PFSK-1 (cell line): ENCODE measurements at regions not wholly inside any gene's neighbourhood (a gene's known extent, or its start where the extent isn't known, plus 50 kb on each side); places are given as distances from the start of the nearest gene placed in this dataset.

Source experiments
- FOXP2 ChIP-seq: optimal IDR thresholded peaks from 2 replicates; pipeline ENCODE3; 2011; ENCODE audit warnings: borderline replicate concordance, control low read depth, inconsistent platforms; ENCODE audit not compliant: insufficient read depth; ENCODE audit errors: extremely low read length, extremely low read depth
- POLR2AphosphoS5 ChIP-seq: IDR thresholded peaks from 2 replicates; pipeline ENCODE4 v1.6.1; 2012; ENCODE audit warnings: low read depth, mild to moderate bottlenecking, control low read depth, low read length, moderate library complexity
- SIN3A ChIP-seq: IDR thresholded peaks from 2 replicates; pipeline ENCODE4 v1.6.1; 2012; ENCODE audit warnings: mild to moderate bottlenecking, low read length, moderate library complexity, borderline replicate concordance; ENCODE audit not compliant: insufficient read depth
- TAF1 ChIP-seq: IDR thresholded peaks from 2 replicates; pipeline ENCODE4 v1.6.1; 2012; ENCODE audit warnings: low read length, control low read depth, borderline replicate concordance; ENCODE audit not compliant: insufficient read depth
- TF ChIP-seq, protein P1 (sequence below), 2 experiments: IDR thresholded peaks; 2 replicates each; pipeline versions ENCODE4 v1.6.1 to v1.8.0; 2011 to 2012; ENCODE audit warnings: low read depth in 2 of 2, low read length in 2 of 2, control low read depth in 1 of 2, inconsistent platforms in 1 of 2, mild to moderate bottlenecking in 1 of 2, moderate library complexity in 1 of 2; ENCODE audit not compliant: insufficient read depth in 1 of 2

DNA sequence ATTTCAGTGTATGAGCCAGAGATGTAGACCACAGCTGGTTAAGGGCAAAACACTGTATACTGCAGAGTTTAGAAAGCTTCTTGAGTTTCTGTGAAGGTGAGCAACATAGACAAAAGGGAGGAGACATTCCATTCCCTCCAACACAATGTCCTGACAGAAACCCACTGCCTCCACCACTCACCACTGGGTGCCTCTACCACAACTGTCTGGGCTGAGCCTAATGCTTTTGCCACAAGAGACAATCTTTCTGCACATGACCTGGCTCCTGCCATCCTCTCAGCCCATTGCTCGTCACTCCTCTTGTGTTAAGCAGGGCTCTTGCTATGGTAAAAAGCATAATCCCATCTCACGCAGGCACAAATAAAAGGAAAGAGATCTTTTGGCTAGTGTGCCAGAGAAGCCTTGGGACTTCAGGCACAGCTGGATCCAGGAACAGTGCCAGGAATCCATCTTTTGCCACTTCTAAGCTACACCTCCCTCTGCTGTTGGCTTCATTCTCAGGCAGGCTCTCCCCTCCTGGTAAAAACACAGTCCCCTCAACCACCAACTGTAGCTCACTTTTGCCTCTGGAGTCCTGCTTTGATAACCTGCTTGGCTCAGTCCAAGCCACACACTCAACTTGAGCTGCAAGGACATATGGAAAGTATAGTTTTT is 140.6 kb upstream of the PRR20G start:
- TF ChIP-seq SIN3A (no peak), FOXP2 (no peak), POLR2AphosphoS5 (no peak), TAF1 (no peak)
- TF ChIP-seq, protein P1, sequence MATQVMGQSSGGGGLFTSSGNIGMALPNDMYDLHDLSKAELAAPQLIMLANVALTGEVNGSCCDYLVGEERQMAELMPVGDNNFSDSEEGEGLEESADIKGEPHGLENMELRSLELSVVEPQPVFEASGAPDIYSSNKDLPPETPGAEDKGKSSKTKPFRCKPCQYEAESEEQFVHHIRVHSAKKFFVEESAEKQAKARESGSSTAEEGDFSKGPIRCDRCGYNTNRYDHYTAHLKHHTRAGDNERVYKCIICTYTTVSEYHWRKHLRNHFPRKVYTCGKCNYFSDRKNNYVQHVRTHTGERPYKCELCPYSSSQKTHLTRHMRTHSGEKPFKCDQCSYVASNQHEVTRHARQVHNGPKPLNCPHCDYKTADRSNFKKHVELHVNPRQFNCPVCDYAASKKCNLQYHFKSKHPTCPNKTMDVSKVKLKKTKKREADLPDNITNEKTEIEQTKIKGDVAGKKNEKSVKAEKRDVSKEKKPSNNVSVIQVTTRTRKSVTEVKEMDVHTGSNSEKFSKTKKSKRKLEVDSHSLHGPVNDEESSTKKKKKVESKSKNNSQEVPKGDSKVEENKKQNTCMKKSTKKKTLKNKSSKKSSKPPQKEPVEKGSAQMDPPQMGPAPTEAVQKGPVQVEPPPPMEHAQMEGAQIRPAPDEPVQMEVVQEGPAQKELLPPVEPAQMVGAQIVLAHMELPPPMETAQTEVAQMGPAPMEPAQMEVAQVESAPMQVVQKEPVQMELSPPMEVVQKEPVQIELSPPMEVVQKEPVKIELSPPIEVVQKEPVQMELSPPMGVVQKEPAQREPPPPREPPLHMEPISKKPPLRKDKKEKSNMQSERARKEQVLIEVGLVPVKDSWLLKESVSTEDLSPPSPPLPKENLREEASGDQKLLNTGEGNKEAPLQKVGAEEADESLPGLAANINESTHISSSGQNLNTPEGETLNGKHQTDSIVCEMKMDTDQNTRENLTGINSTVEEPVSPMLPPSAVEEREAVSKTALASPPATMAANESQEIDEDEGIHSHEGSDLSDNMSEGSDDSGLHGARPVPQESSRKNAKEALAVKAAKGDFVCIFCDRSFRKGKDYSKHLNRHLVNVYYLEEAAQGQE (IDR thresholded peaks at IDR 0.05; ENCODE audit: insufficient read depth in 1 of 2, low read depth in 2 of 2, low read length in 2 of 2) = no peak

DNA sequence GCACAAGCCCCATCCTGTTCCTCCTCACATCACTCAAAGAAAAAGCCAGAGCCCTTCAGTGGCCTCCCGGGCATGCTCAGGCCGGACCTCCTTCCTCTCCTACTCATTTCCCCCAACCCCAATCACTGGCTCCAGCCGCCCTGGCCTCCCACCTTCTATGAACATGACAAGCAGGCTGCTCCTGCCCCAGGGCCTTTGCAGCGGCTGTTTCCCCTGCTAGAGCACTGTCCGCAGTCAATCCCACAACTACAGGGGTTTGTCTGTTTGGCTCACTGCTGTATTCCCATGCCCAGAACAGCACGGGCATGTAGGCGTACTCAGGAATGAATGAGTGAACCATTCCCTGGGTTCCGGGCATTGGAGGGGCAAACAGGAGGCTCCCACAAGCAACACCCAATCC is 139.8 kb upstream of the PRR20G start:
- no peak for TF ChIP-seq SIN3A
- no peak for TF ChIP-seq FOXP2
- no peak for TF ChIP-seq POLR2AphosphoS5
- no peak for TF ChIP-seq TAF1
- TF ChIP-seq, protein P1 (IDR thresholded peaks at IDR 0.05; ENCODE audit: insufficient read depth in 1 of 2, low read depth in 2 of 2, low read length in 2 of 2) = no peak

DNA sequence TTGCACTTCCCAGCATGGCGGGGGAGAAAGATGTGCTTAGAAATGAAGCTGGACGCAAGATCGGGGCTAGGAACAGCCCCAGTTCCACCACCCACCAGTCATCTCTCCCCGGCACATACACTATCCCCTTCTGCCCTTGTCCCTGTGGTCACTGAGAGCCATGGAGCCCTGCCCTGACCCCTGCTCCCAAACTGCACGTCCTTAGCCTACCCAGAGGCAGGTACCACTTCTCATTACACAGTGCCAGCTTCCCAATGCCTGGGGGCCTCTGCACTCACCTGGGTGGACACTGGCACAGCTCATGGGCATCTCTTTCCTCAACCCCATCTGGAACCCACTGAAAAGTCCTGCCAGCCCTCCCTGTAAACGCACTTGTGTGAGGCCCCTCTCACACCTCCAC is 139.3 kb upstream of the PRR20G start:
- no peak for TF ChIP-seq SIN3A
- TF ChIP-seq FOXP2 = no peak
- TF ChIP-seq, protein P1 (IDR thresholded peaks at IDR 0.05; ENCODE audit: insufficient read depth in 1 of 2, low read depth in 2 of 2, low read length in 2 of 2) = no peak
- no peak for TF ChIP-seq TAF1
- TF ChIP-seq POLR2AphosphoS5 = no peak

DNA sequence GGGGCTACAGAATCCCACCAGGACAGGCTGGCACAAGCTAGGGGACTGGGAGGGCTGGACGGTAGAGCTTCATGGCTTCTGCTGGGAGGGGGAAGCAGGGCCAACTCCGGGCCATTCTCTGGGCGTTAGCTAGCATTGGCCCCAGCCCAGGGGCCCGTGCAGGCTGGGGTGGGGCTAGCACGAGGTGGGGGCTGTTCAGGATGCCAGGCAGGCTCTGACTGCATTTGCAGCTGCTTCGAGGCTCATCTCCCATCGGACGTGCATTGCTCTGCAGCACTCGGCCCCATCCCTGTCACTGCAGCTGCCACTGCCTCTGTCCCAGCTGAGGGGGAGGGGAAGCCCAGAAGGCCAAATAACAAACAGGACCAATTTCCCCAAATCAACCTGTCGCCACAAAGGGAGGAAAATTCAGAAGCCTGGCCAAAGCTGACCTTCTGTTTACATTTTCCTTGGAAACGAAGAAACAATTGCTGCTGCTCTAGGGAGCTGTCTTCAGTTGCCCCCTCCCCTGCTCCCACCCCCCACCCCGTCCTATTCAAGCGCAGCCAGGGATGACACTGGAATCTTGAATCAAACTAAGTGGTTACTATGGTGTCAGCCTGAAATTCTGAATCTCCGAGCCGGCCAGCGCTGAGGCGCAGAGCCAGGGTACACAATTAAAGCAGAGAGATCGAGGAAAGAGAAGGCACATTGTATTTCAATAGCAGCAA is 138.8 kb upstream of the PRR20G start:
- no peak for TF ChIP-seq SIN3A

DNA sequence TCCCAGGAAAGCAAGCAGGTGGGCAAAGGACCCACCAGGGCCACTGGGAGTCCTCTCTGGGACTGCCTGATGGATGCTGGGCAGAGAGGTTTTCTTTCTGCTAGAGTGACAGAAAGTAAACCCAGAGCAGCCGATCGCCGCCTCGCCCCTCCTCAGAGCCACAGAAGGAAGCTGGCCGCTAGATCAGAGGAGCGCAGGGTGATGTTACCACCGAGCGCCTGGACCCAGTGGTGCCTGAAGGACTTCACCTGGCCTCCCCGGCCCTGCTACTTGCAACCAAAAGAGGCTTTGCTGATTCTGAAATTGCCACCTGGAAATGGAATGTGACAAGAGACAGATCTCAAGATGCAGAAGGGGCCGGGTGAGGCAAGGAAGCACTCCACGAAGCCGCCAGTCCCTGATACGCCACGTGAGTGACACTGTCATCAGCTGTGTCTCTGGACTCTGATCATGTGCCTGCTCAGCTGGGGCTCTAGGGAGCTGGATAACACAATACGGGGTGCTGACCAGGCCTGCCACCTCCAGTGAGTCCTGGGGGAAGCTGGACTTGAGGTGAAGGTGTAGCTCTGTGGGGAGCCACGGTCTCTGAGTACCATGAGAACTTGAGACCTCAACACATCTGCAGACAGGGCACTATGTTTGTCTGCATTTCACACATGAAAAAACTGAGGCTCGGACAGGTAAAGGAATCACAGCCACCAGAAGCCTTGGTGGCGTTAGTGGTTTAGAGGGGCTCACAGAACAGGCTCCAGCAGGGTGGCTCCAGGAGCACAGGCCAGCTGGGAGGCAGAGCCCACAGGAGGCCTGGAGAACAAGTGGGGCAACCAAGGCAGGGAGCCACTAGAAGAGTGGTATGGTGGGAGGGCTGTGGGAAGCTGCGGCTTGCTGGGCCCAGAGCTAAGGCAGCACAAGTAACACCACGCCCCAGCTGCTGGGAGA is 137.9 kb upstream of the PRR20G start:
- TF ChIP-seq TAF1 (no peak), POLR2AphosphoS5 (no peak), SIN3A (no peak), FOXP2 (no peak)
- TF ChIP-seq, protein P1 (IDR thresholded peaks at IDR 0.05; ENCODE audit: insufficient read depth in 1 of 2, low read depth in 2 of 2, low read length in 2 of 2) = no peak
